ENCODE measurements at regions not wholly inside any gene's neighbourhood (a gene's known extent, or its start where the extent isn't known, plus 50 kb on each side); places are given as distances from the start of the nearest gene placed in this dataset.

GRCh38 chr11:90414221-90414620 lies 191.4 kb upstream of the CHORDC1 start:
- no peaks in the 10 kb centered on the region for H3K9me3 ChIP-seq (ENCODE audit: control insufficient read depth, insufficient read depth, low read depth, low read length)
- TF ChIP-seq ZEB2 (tag by site-specific recombination; IDR thresholded peaks at IDR 0.05) = no peak
- no peak for TF ChIP-seq YY2 (tag by site-specific recombination; IDR thresholded peaks at IDR 0.05)
- no peak for TF ChIP-seq GLI2 (tag by site-specific recombination; IDR thresholded peaks at IDR 0.05; ENCODE audit: borderline replicate concordance, low read depth)
- no peak for TF ChIP-seq ZNF140 (tag by site-specific recombination; IDR thresholded peaks at IDR 0.05)
- no peak for TF ChIP-seq GLIS2 (tag by site-specific recombination; IDR thresholded peaks at IDR 0.05)
- TF ChIP-seq, protein P1, sequence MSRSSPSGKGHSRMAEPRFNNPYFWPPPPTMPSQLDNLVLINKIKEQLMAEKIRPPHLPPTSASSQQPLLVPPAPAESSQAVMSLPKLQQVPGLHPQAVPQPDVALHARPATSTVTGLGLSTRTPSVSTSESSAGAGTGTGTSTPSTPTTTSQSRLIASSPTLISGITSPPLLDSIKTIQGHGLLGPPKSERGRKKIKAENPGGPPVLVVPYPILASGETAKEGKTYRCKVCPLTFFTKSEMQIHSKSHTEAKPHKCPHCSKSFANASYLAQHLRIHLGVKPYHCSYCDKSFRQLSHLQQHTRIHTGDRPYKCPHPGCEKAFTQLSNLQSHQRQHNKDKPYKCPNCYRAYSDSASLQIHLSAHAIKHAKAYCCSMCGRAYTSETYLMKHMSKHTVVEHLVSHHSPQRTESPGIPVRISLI (tag by site-specific recombination; IDR thresholded peaks at IDR 0.05) = no peak
- no peak for TF ChIP-seq PRDM2 (tag by site-specific recombination; IDR thresholded peaks at IDR 0.05; ENCODE audit: borderline replicate concordance)
- no peak overlapping the region for H3K27ac ChIP-seq (ENCODE audit: extremely low read depth, low read depth, low read length)
- H3K4me1 ChIP-seq (ENCODE audit: control insufficient read depth, insufficient read depth, low read length) = no peaks in the 10 kb centered on the region
- POLR2A ChIA-PET = no interaction called here
- no peak overlapping the region for H3K4me3 ChIP-seq (ENCODE audit: low read depth, low read length)
- CTCF ChIA-PET = no interaction called here
- H3K36me3 ChIP-seq (ENCODE audit: control insufficient read depth in 2 of 2, insufficient read depth in 1 of 2, low read length in 2 of 2) = no peaks in the 10 kb centered on the region

DNA sequence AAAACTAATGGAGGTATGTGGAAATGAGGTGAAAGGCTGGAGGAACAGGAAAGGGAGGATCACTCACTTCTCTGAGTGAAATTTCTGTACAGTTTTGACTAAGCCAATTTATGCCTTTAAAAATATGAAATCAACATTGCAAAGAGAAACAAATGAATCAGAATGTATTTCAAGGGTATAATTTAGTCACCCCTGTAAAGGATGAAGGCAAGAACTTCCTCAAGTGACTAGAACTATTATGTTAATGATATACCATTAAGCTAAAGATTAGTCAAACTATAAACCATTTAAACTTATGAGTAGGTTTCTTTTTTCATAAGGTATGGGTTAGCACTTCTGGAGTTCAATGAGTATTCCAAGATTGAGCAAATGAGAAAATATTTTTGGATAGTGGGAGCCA lies 184.5 kb upstream of the CHORDC1 start:
- CTCF ChIA-PET = no interaction called here
- Histone ChIP-seq H3K9me3 (ENCODE audit: control insufficient read depth, insufficient read depth, low read depth, low read length) (no peaks in the 10 kb centered on the region), H3K4me1 (ENCODE audit: control insufficient read depth, insufficient read depth, low read length) (no peaks in the 10 kb centered on the region), H3K27ac (ENCODE audit: extremely low read depth, low read depth, low read length) (no peak overlapping the region), H3K4me3 (ENCODE audit: low read depth, low read length) (no peak overlapping the region), H3K36me3 (ENCODE audit: control insufficient read depth in 2 of 2, insufficient read depth in 1 of 2, low read length in 2 of 2) (no peaks in the 10 kb centered on the region)
- TF ChIP-seq ZBTB10 (tag by site-specific recombination; IDR thresholded peaks at IDR 0.05) = no peak
- no peak for TF ChIP-seq ZNF19 (tag by site-specific recombination; IDR thresholded peaks at IDR 0.05; ENCODE audit: low read depth)
- TF ChIP-seq ZNF777 (tag by site-specific recombination; IDR thresholded peaks at IDR 0.05; ENCODE audit: borderline replicate concordance) = no peak
- no peak for TF ChIP-seq ZNF792 (tag by site-specific recombination; IDR thresholded peaks at IDR 0.05)
- no peak for TF ChIP-seq PRDM6 (tag by site-specific recombination; IDR thresholded peaks at IDR 0.05)
- TF ChIP-seq, protein P2, sequence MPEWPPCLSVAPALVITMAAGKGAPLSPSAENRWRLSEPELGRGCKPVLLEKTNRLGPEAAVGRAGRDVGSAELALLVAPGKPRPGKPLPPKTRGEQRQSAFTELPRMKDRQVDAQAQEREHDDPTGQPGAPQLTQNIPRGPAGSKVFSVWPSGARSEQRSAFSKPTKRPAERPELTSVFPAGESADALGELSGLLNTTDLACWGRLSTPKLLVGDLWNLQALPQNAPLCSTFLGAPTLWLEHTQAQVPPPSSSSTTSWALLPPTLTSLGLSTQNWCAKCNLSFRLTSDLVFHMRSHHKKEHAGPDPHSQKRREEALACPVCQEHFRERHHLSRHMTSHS (tag by site-specific recombination; IDR thresholded peaks at IDR 0.05) = no peak
- POLR2A ChIA-PET = no interaction called here
